Keratinocyte (primary cell): ENCODE measurements at regions not wholly inside any gene's neighbourhood (a gene's known extent, or its start where the extent isn't known, plus 50 kb on each side); places are given as distances from the start of the nearest gene placed in this dataset.

ENCODE experiments used
- CTCF ChIP-seq, 3 experiments: IDR thresholded peaks in 1 of 3; conservative IDR thresholded peaks in 1 of 3; optimal IDR thresholded peaks in 1 of 3; 2 replicates in 2 of 3; 3 replicates in 1 of 3; pipeline versions ENCODE3 to v1.5.1; 2011; ENCODE audit warnings: low read length in 3 of 3, mild to moderate bottlenecking in 3 of 3, moderate library complexity in 2 of 3, control low read depth in 1 of 3, inconsistent platforms in 1 of 3; ENCODE audit not compliant: insufficient read depth in 2 of 3; ENCODE audit errors: extremely low read depth in 1 of 3
- EZH2 ChIP-seq: IDR thresholded peaks from one replicate; pipeline ENCODE4 v1.6.1; 2012; ENCODE audit warnings: inconsistent platforms, mild to moderate bottlenecking, low read length, moderate library complexity

GRCh38 chr9:88905506-88905905 lies 85.8 kb upstream of the S1PR3 start:
- TF ChIP-seq CTCF (optimal IDR thresholded peaks at IDR 0.05 in 1 of 3, IDR thresholded peaks at IDR 0.05 in 1 of 3, conservative IDR thresholded peaks at IDR 0.05 in 1 of 3; ENCODE audit: extremely low read depth in 1 of 3, insufficient read depth in 2 of 3, low read length in 3 of 3) (no peak), EZH2 (no peak)
